Brain microvascular endothelial cell (primary cell): ENCODE measurements at regions not wholly inside any gene's neighbourhood (a gene's known extent, or its start where the extent isn't known, plus 50 kb on each side); places are given as distances from the start of the nearest gene placed in this dataset.

ENCODE experiments used
- DNase-seq: peaks from one replicate; pipeline ENCODE4 v3.0.0-alpha.2; 2020
- H3K27ac ChIP-seq: fragments of 250-450 bp; sonication (Bioruptor Pico); 2 replicates; pipeline ENCODE4 v1.5.1; 2020; ENCODE audit warnings: mild to moderate bottlenecking, moderate library complexity
- H3K27me3 ChIP-seq: fragments of 250-450 bp; sonication (Bioruptor Pico); replicated peaks from 2 replicates; pipeline ENCODE4 v1.5.1; 2020; ENCODE audit warnings: mild to moderate bottlenecking
- H3K36me3 ChIP-seq: fragments of 250-450 bp; sonication (Bioruptor Pico); replicated peaks from 2 replicates; pipeline ENCODE4 v1.5.1; 2020; ENCODE audit warnings: mild to moderate bottlenecking
- H3K4me3 ChIP-seq: 2 replicates; pipeline ENCODE4 v1.5.1; 2011; ENCODE audit warnings: low read depth, mild to moderate bottlenecking, control low read depth, low read length, moderate library complexity
- in situ Hi-C: cut with HindIII; loops from 2 replicates; pipeline ENCODE4 v1.10.0; 2017; ENCODE audit warnings: low sequenced_read_pairs, low pct_ligation_motif_present
- TF ChIP-seq, protein P1 (sequence below): IDR thresholded peaks from 2 replicates; pipeline ENCODE4 v1.5.1; 2011; ENCODE audit warnings: low read depth, mild to moderate bottlenecking, moderate library complexity, low read length, control low read depth, inconsistent platforms; ENCODE audit errors: missing control alignments

GRCh38 chr5:92605591-92605990 lies 975.4 kb downstream of the NR2F1-AS1 start:
- Histone ChIP-seq H3K27ac (no peak overlapping the region), H3K4me3 (no peak overlapping the region), H3K27me3 (no peaks in the 10 kb centered on the region), H3K36me3 (no peaks in the 10 kb centered on the region)
- in situ Hi-C loops: no loop called here
- DNase-seq: no peak
- TF ChIP-seq, protein P1, sequence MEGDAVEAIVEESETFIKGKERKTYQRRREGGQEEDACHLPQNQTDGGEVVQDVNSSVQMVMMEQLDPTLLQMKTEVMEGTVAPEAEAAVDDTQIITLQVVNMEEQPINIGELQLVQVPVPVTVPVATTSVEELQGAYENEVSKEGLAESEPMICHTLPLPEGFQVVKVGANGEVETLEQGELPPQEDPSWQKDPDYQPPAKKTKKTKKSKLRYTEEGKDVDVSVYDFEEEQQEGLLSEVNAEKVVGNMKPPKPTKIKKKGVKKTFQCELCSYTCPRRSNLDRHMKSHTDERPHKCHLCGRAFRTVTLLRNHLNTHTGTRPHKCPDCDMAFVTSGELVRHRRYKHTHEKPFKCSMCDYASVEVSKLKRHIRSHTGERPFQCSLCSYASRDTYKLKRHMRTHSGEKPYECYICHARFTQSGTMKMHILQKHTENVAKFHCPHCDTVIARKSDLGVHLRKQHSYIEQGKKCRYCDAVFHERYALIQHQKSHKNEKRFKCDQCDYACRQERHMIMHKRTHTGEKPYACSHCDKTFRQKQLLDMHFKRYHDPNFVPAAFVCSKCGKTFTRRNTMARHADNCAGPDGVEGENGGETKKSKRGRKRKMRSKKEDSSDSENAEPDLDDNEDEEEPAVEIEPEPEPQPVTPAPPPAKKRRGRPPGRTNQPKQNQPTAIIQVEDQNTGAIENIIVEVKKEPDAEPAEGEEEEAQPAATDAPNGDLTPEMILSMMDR: no peak

- Histone ChIP-seq H3K4me3 (no peak overlapping the region), H3K27me3 (no peaks in the 10 kb centered on the region), H3K36me3 (no peaks in the 10 kb centered on the region), H3K27ac (no peak overlapping the region)
- TF ChIP-seq, protein P1: no peak
- DNase-seq: no peak
- in situ Hi-C loops: no loop called here
These were observed 981.7 kb downstream of the NR2F1-AS1 start for GRCh38 chr5:92599217-92599810.

GRCh38 chr5:92594031-92594430 lies 987.0 kb downstream of the NR2F1-AS1 start:
- in situ Hi-C loops: no loop called here
- H3K36me3 ChIP-seq: no peaks in the 10 kb centered on the region
- DNase-seq: no peak
- H3K27me3 ChIP-seq: no peaks in the 10 kb centered on the region
- H3K4me3 ChIP-seq: no peak overlapping the region
- H3K27ac ChIP-seq: no peak overlapping the region
- TF ChIP-seq, protein P1: no peak

- Histone ChIP-seq H3K4me3 (no peak overlapping the region), H3K27me3 (no peaks in the 10 kb centered on the region), H3K27ac (no peak overlapping the region), H3K36me3 (no peaks in the 10 kb centered on the region)
- DNase-seq: no peak
- in situ Hi-C loops: no loop called here
- TF ChIP-seq, protein P1: no peak
These were observed 992.1 kb downstream of the NR2F1-AS1 start for GRCh38 chr5:92588876-92589275.

DNA sequence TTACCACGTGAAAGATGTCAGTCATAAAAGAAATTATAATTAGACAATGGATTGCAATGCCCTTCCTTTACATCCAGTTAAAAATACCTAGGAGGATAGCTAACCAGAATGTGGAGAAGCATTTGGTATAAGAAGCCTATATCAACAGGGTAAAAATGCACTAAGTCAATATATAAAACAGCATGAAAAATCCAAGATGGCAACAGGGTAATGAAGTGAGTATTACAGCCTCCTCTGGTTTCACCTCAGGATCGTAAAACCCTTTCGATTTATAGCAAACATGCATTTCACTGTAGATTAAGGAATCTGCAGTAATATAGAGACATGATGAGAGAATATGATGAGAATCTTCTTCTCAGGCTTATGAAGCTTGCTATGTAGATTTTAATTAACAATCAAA lies 999.3 kb downstream of the NR2F1-AS1 start:
- Histone ChIP-seq H3K27me3 (no peaks in the 10 kb centered on the region), H3K36me3 (no peaks in the 10 kb centered on the region), H3K27ac (no peak overlapping the region), H3K4me3 (no peak overlapping the region)
- in situ Hi-C loops: no loop called here
- no peak for DNase-seq
- TF ChIP-seq, protein P1: no peak

- TF ChIP-seq, protein P1: no peak
- no peak overlapping the region for H3K4me3 ChIP-seq
- no peaks in the 10 kb centered on the region for H3K27me3 ChIP-seq
- no peak overlapping the region for H3K27ac ChIP-seq
- in situ Hi-C loops: no loop called here
- no peaks in the 10 kb centered on the region for H3K36me3 ChIP-seq
- DNase-seq: no peak
These were observed 999.8 kb downstream of the NR2F1-AS1 start for GRCh38 chr5:92581249-92581648.
